ENCODE measurements at regions not wholly inside any gene's neighbourhood (a gene's known extent, or its start where the extent isn't known, plus 50 kb on each side); places are given as distances from the start of the nearest gene placed in this dataset.

DNA sequence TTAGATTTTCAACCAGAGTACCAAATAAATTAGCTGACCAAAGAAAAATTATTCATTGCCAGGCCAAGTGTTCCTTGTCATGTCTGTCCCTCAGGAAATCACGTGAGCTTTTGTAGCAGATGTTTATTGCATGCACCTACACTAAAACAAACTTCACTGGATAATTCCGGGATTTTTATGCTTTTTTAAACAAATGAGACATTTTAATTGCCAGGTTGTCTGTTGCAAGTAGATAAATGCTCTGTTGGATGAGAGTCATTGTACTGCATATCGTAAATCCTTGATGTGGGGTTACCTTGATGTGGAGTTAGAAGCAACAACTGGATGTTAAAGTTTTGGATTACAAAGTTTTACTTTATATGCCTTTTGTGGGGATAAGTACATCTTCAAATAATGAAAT is 1187.7 kb upstream of the PCDH9 start:
- TF ChIP-seq, protein P1, sequence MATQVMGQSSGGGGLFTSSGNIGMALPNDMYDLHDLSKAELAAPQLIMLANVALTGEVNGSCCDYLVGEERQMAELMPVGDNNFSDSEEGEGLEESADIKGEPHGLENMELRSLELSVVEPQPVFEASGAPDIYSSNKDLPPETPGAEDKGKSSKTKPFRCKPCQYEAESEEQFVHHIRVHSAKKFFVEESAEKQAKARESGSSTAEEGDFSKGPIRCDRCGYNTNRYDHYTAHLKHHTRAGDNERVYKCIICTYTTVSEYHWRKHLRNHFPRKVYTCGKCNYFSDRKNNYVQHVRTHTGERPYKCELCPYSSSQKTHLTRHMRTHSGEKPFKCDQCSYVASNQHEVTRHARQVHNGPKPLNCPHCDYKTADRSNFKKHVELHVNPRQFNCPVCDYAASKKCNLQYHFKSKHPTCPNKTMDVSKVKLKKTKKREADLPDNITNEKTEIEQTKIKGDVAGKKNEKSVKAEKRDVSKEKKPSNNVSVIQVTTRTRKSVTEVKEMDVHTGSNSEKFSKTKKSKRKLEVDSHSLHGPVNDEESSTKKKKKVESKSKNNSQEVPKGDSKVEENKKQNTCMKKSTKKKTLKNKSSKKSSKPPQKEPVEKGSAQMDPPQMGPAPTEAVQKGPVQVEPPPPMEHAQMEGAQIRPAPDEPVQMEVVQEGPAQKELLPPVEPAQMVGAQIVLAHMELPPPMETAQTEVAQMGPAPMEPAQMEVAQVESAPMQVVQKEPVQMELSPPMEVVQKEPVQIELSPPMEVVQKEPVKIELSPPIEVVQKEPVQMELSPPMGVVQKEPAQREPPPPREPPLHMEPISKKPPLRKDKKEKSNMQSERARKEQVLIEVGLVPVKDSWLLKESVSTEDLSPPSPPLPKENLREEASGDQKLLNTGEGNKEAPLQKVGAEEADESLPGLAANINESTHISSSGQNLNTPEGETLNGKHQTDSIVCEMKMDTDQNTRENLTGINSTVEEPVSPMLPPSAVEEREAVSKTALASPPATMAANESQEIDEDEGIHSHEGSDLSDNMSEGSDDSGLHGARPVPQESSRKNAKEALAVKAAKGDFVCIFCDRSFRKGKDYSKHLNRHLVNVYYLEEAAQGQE (IDR thresholded peaks at IDR 0.05; ENCODE audit: insufficient replicate concordance, low read depth): no peak
- TF ChIP-seq CTCF (IDR thresholded peaks at IDR 0.05; ENCODE audit: insufficient read depth, low read length): no peak
- TF ChIP-seq POLR2AphosphoS5 (IDR thresholded peaks at IDR 0.05; ENCODE audit: low read depth): no peak
- no peak for TF ChIP-seq GABPA (IDR thresholded peaks at IDR 0.05; ENCODE audit: low read depth)
- TF ChIP-seq SPI1 (IDR thresholded peaks at IDR 0.05; ENCODE audit: borderline replicate concordance, low read depth): no peak

All from HL-60 (cell line).